Loucy (cell line): ENCODE measurements at regions not wholly inside any gene's neighbourhood (a gene's known extent, or its start where the extent isn't known, plus 50 kb on each side); places are given as distances from the start of the nearest gene placed in this dataset.

Source experiments
- H2AFZ ChIP-seq: fragments of 200-600 bp; sonication (generic); 2 replicates; pipeline ENCODE4 v1.6.0; 2016; ENCODE audit warnings: antibody characterized with exemption, mild to moderate bottlenecking, low read length, moderate library complexity
- H3F3A ChIP-seq: fragments of 200-600 bp; 2 replicates; pipeline ENCODE4 v1.6.0; 2016; ENCODE audit warnings: antibody characterized with exemption, low read depth, mild to moderate bottlenecking
- H3K27me3 ChIP-seq: fragments of 200-600 bp; sonication (generic); 2 replicates; pipeline ENCODE4 v1.6.1; 2014; ENCODE audit warnings: low read length, mild to moderate bottlenecking; ENCODE audit not compliant: insufficient read depth, poor library complexity, severe bottlenecking
- H3K36me3 ChIP-seq: fragments of 200-600 bp; sonication (generic); 2 replicates; pipeline ENCODE4 v1.6.1; 2016; ENCODE audit warnings: low read length; ENCODE audit not compliant: insufficient read depth
- H3K4me1 ChIP-seq: fragments of 200-600 bp; sonication (generic); 2 replicates; pipeline ENCODE4 v1.5.1; 2014; ENCODE audit warnings: low read length, mild to moderate bottlenecking; ENCODE audit not compliant: insufficient read depth, poor library complexity, severe bottlenecking
- H3K4me2 ChIP-seq: fragments of 200-600 bp; sonication (generic); 2 replicates; pipeline ENCODE4 v1.6.0; 2014; ENCODE audit warnings: antibody characterized with exemption, low read length, low read depth, mild to moderate bottlenecking; ENCODE audit not compliant: poor library complexity, severe bottlenecking
- H3K4me3 ChIP-seq: fragments of 200-600 bp; sonication (generic); 2 replicates; pipeline ENCODE4 v1.5.1; 2014; ENCODE audit warnings: low read length, mild to moderate bottlenecking, mixed read lengths; ENCODE audit not compliant: poor library complexity, severe bottlenecking
- H3K79me2 ChIP-seq: fragments of 200-600 bp; sonication (generic); 2 replicates; pipeline ENCODE4 v1.6.1; 2014; ENCODE audit warnings: low read length; ENCODE audit not compliant: insufficient read depth
- H3K9ac ChIP-seq: fragments of 200-600 bp; sonication (generic); 2 replicates; pipeline ENCODE4 v1.6.0; 2014; ENCODE audit warnings: mild to moderate bottlenecking, low read depth, low read length, moderate library complexity; ENCODE audit not compliant: poor library complexity, severe bottlenecking
- H3K9me2 ChIP-seq: fragments of 200-600 bp; sonication (generic); replicated peaks from 2 replicates; pipeline ENCODE4 v1.6.1; 2016; ENCODE audit warnings: low read depth, low read length, mixed read lengths
- H3K9me3 ChIP-seq: fragments of 200-600 bp; sonication (generic); 2 replicates; pipeline ENCODE4 v1.6.1; 2014; ENCODE audit warnings: mild to moderate bottlenecking, antibody characterized with exemption, low read length, low read depth; ENCODE audit not compliant: insufficient read depth
- H4K20me1 ChIP-seq: fragments of 200-600 bp; sonication (generic); 2 replicates; pipeline ENCODE4 v1.6.0; 2014; ENCODE audit warnings: antibody characterized with exemption, low read length, mild to moderate bottlenecking; ENCODE audit not compliant: insufficient read depth, poor library complexity, severe bottlenecking
- CTCF ChIP-seq: fragments of 200-600 bp; sonication (generic); conservative IDR thresholded peaks from 2 replicates; pipeline ENCODE4 v1.5.1; 2014; ENCODE audit warnings: mild to moderate bottlenecking, antibody characterized with exemption, low read length
- EZH2phosphoT487 ChIP-seq: fragments of 200-600 bp; IDR thresholded peaks from 2 replicates; pipeline ENCODE4 v1.6.1; 2018; ENCODE audit warnings: antibody characterized with exemption, mild to moderate bottlenecking, moderate library complexity, borderline replicate concordance

GRCh38 chr4:180530787-180531186 lies 1712.4 kb upstream of the TENM3 start:
- H3K4me2 ChIP-seq, result no peak overlapping the region
- no peak overlapping the region for H2AFZ ChIP-seq
- TF ChIP-seq CTCF (no peak), EZH2phosphoT487 (no peak)

GRCh38 chr4:180532691-180533090 lies 1710.5 kb upstream of the TENM3 start:
- Histone ChIP-seq H3K4me3 (no peak overlapping the region), H3F3A (no peaks in the 10 kb centered on the region), H3K9ac (no peak overlapping the region), H3K9me3 (no peaks in the 10 kb centered on the region), H3K4me2 (no peak overlapping the region), H3K36me3 (no peaks in the 10 kb centered on the region), H4K20me1 (no peaks in the 10 kb centered on the region), H3K9me2 (no peaks in the 10 kb centered on the region), H3K27me3 (no peaks in the 10 kb centered on the region), H3K79me2 (no peaks in the 10 kb centered on the region), H2AFZ (no peak overlapping the region), H3K4me1 (no peaks in the 10 kb centered on the region)
- TF ChIP-seq CTCF (no peak), EZH2phosphoT487 (no peak)

More at GRCh38 chr4:180530787-180531186, 1712.4 kb upstream of the TENM3 start:
- no peak overlapping the region for H3K4me3 ChIP-seq
- no peaks in the 10 kb centered on the region for H3K9me2 ChIP-seq
- no peak overlapping the region for H3K9ac ChIP-seq
- no peaks in the 10 kb centered on the region for H3K9me3 ChIP-seq
- no peaks in the 10 kb centered on the region for H3K36me3 ChIP-seq
- H3K4me1 ChIP-seq, result no peaks in the 10 kb centered on the region
- no peaks in the 10 kb centered on the region for H4K20me1 ChIP-seq
- no peaks in the 10 kb centered on the region for H3F3A ChIP-seq
- no peaks in the 10 kb centered on the region for H3K79me2 ChIP-seq
- H3K27me3 ChIP-seq, result no peaks in the 10 kb centered on the region

GRCh38 chr4:180538384-180539057 lies 1704.7 kb upstream of the TENM3 start:
- Histone ChIP-seq H3K36me3 (no peaks in the 10 kb centered on the region), H3K4me3 (no peak overlapping the region), H3K9ac (no peak overlapping the region), H3K4me1 (no peaks in the 10 kb centered on the region), H4K20me1 (no peaks in the 10 kb centered on the region), H2AFZ (no peak overlapping the region), H3K27me3 (no peaks in the 10 kb centered on the region), H3K9me3 (no peaks in the 10 kb centered on the region), H3K79me2 (no peaks in the 10 kb centered on the region), H3F3A (no peaks in the 10 kb centered on the region), H3K9me2 (no peaks in the 10 kb centered on the region), H3K4me2 (no peak overlapping the region)
- TF ChIP-seq EZH2phosphoT487 (no peak), CTCF (no peak)
